DMS153 (cell line): ENCODE measurements at regions not wholly inside any gene's neighbourhood (a gene's known extent, or its start where the extent isn't known, plus 50 kb on each side); places are given as distances from the start of the nearest gene placed in this dataset.
"Not testable (repeated sequence)": the region's sequence is repeated elsewhere in the genome, so short reads cannot be mapped to it uniquely, and the experiment has no call there.

ENCODE experiments used
- DNase-seq: peaks from one replicate; lab custom pipeline; 2025; lab: John Stamatoyannopoulos, UW

DNA sequence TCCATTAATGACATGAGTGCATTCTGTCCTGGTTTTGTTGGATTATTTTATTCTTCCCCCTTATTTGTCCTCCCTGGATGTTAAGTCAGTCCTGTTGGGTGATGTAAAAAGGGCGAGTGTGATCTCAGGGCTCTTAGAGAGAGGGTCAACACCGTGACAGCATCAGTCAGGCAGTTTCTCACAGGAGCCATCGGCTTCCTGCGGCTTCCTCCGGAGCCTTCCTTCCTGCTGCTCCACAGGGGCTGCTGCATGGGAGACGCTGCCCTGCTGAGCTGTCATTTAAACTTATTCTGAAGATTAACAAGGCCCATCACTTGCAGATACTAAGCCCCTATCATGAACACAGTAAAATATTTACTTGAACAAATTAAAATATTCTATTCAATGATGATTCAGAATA, 211.3 kb downstream of the SPATA31A1 start:
- not testable (repeated sequence) for DNase-seq

DNA sequence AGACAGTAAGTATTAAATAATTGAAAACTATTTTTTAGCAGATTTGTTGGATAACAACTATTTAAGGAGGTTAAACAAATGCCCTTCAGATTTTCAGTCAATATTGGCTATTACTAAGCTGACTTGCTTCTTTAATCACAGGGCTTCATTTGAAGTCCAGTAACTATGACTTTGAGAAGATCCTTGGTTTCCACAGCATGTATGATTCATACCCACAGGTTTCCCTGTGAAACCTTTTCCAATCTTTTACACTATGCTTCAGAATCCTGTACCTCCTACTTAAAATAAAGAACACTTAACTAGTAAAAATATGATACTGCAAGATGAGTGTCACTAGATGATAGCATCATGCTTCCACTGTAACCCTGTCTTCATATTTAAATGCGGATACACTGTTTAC, 211.9 kb downstream of the SPATA31A1 start:
- not testable (repeated sequence) for DNase-seq

GRCh38 chr9:39568900-39569299, 213.4 kb downstream of the SPATA31A1 start:
- DNase-seq: not testable (repeated sequence)

DNA sequence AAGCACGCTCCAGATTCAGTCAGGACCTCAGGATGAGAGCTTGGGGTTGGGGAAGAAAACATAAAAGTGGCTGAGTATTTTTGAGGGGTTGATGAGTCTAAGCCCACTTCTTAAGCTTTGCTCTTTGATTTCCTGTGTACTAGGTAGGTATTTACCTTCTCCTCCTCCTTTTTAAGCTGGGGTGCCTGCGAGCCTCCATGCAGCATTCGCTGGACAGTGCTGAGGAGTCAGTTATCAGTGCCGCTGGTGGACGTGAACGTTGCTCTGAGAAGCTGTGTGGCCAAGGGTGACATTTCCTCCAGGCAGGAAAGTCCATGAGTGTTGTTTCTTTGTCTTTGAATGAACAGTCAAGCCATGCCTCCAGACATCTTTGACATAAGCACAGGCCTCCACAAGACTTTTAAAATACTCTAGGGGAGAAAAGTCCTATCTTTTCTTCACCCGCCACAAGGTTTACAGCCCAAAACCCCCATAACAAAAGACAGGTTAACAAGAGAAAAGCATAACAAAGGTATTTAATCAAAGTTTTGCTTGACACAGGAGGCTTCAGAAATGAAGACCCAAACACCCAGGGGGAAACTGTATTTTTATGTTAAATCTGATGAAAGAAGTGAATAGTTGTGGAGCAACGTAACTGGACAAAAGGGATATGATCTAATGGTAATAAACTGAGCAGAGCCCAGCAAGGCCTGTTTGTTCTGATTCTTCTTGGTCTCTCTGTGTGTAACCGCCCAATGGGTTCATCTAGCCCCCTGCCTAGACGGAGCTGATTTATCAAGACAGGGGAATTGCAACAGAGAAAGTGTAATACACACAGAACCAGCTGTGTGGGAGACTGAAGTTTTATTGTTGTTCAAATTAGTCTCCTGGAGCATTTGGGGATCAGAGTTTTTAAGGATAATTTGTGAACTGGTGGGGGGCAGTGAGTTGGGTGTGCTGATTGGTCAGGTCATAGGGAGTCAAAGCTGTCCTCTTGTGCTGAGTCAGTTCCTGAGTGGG, 217.9 kb downstream of the SPATA31A1 start:
- DNase-seq: not testable (repeated sequence)

DNA sequence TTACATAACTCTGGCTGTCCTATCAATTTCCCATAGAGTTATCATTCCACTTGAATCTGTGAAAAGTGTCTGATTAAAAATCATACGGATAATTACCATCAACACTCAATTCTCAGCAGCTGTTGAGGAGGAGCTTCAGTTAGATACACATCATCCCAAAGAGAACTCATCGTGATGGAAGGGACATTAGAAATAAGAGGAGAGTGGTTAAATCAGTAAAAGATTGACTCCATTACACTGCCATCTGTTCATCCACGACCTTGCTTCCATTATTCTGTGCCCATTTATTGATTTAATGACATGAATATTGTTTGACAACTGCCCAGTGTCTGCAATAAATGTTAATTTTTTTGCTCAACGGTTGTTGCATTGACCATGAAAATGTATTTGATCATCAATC, 223.5 kb downstream of the SPATA31A1 start:
- not testable (repeated sequence) for DNase-seq

DNA sequence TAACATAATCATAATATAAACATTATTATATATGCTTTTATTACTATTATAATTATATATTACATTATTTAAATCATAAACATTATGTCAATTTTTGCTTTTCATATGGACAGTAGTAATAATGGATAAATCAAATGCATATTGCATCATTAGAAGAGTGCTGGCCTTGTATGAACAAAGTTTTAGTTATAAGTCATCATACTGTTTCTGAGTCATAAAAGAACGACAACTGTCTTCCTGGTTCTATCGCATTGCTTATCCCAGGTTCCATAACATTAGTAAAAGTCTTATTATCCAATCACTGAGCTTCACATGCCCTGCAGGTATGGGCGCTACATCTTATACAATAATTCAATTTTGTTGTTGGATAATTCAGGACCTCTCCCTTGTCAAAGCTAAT, 225.8 kb downstream of the SPATA31A1 start:
- not testable (repeated sequence) for DNase-seq

- DNase-seq: not testable (repeated sequence)
Observed at GRCh38 chr9:39582677-39583412, 227.4 kb downstream of the SPATA31A1 start.

DNA sequence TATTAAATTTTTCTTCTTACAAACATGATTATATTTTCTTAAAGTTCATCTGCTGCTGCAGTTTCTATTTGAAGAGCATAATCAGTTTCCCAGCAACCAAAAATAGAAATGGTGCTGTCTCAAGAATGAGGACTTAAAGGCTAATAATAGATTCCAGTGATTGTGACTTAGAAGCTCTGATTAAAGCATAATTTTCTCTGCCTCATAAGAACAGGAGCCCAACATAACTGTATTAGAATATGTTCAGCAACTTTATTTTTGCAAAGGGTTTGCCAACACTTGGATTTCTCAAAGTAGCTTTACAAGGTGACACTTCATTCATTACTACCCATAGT, 227.9 kb downstream of the SPATA31A1 start:
- DNase-seq: not testable (repeated sequence)

GRCh38 chr9:39585233-39585632, 229.8 kb downstream of the SPATA31A1 start:
- not testable (repeated sequence) for DNase-seq

DNA sequence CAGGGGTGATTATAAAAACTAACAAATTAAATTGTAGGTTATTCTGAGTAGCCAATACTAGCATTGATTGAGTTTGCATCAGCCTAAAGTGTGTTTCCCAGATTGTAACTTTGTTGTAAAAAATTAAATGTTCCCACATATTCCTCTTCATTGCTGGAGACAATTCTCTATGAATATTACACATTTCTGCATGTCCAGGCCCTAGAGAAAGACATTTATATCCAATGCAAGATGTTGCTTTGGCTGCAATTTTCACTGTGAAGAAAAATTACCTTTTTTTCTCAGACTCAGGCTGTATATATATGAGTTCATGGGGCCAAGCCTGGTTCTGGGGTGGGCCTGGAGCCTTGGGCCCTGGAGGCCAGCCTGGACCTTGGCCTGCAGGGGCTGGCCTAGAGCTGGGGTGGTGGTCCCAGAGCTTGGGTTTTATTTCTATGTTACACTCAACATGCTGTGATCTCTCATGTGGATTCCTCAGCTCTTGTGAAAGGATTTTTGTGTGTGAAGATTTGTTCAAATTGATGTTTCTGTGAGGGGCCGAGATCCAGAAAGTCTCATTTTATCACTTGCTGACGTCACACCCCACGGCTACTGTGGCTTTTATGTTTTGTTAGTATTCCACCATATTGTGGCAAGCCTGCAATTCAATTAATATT, 232.5 kb downstream of the SPATA31A1 start:
- no peak for DNase-seq

- DNase-seq: no peak
Observed at GRCh38 chr9:39588500-39589137, 233.2 kb downstream of the SPATA31A1 start.

DNA sequence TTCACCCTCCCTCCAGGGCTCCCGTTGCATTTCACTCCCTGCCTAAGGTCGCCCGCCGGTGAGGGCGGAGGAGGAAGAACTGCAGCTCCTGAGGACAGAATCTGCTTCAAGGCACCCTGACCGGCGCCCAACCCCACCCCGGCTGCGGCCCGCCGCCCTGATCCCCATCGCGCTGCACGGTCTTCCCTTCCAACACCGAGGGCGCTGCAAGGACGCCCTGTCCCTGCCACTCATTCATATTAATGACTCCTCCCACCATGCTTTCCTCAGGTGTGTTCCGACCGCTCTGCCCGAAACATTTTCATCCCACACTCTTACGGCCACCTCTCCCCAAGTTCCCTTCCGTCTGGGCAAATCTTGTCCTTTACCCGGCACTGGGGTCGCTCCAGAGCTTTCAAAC, 248.6 kb downstream of the SPATA31A1 start:
- DNase-seq: not testable (repeated sequence)

DNA sequence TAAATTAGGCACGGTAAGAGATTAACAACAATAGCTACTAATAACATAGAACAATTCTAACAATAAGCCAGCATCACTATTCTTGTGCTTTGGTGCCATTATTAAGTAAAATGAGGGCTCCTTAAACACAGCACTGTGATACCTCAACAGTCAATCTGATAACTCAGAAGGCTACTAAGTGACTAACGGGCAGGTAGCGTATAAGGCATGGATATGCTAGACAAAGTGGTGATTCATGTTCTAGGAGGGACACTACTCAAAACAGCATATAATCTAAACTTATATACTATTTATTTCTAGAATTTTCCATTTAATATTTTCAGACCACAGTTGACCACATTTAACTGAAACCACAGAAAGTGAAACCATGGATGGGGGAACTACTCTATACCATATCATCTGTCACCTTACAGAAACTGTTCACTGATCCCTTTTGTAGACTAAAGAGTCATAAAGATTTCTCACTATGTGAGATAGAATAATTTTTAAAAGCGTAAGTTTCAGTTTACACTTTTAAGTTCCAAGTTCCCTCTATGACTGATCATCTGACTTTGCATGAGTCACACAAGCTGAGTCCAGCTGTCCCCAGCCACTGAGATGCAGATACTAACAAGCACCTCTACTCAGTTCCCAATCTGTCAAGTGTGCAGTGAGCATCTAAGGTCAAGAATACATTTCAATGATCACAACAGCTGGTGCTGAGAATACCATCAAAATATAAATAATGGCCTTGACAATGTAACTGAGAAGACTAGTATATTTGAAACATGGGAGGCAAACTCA, 256.2 kb downstream of the SPATA31A1 start:
- not testable (repeated sequence) for DNase-seq

GRCh38 chr9:39616480-39616879, 261.0 kb downstream of the SPATA31A1 start:
- not testable (repeated sequence) for DNase-seq

DNA sequence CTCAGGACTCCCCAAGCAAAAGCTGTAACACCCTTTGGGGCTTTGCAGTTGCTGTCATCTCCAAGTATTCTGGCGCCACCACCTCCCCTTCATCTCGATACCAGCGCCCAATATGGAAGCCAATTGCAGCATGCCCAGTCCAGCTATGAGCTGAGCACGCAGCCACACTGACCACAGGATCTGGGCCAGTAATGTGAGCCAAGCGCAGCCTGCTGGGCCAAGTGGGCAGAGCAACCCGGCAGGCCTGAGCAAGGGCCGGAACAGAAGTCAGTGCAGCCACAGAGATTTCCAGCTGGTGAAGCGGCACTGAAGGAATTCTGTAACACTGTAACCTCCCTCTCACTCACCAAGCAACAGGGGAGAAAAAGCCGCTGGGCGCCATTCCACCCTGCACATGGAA, 268.6 kb downstream of the SPATA31A1 start:
- DNase-seq: not testable (repeated sequence)

DNA sequence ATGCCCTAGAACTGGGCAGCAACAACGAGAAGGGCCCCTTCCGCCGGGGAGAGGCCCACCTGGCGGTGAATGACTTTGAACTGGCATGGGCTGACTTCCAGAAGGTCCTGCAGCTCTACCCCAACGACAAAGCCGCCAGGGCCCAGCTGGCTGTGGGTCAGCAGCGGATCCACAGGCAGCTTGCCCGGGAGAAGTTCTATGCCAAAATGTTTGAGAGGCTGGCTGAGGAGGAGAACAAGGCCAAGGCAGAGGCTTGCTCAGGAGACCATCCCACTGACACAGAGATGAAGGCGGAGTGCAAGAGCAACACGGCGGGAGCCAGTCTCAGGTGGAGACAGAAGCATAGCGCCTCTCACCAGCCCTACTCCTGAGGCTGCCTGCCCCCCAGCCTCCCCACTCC, 276.6 kb downstream of the SPATA31A1 start:
- not testable (repeated sequence) for DNase-seq

DNA sequence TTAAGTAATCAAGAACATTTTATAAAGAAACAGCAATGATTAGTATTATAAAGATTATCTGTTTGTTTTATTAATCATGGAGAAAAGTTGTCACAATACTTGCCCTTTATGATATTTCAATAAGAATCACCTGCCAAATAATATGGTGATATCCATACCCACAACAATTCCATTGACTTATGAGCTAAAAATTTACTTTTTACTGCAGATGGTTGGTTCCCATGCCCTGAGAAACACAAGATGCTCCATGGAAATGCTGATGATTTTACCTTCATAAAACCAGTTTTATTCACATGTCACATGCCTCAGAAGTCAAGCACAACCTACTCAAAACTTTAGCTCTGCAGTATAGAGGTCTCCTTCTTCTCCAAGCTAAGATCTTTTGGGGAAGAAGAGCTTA, 293.6 kb downstream of the SPATA31A1 start:
- not testable (repeated sequence) for DNase-seq

GRCh38 chr9:39656960-39657603, 301.6 kb downstream of the SPATA31A1 start:
- DNase-seq: not testable (repeated sequence)

DNA sequence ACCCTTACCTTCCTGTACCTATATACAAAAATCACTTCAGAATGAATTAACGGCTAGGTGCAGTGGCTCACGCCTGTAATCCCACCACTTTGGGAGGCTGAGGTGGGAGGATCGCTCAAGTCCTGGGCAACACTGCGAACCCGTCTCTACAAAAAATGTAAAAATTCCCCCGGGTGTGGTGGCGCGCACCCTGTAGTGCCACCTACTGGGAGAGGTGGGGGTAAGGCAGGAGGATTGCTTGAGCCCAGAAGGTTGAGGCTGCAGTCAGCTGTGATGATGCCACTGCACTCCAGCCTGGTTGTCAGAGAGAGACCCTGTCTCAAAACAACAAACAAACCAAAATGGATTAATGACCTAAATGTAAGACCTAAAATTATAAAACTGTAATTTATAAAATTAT, 307.6 kb downstream of the SPATA31A1 start:
- DNase-seq: not testable (repeated sequence)

DNA sequence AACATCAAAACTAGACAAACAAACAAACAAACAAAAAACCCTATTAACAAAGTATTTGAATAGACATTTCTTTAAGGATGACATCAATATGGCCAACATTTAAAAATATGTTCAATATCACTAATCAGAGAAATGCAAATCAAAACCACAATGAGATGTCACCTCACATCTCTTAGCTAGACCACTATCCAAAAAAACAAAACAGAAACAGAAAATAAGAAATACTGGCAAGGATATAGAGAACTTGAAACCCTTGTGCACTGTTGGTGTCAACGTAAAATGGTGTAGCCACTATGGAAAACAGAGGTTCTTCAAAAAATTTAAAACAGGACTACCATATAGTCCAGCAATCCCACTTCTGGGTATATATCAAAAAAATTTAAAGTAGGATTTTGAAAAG, 308.2 kb downstream of the SPATA31A1 start:
- DNase-seq: not testable (repeated sequence)
